ENCODE measurements at regions not wholly inside any gene's neighbourhood (a gene's known extent, or its start where the extent isn't known, plus 50 kb on each side); places are given as distances from the start of the nearest gene placed in this dataset.

GRCh38 chr4:187181054-187181453, 457.4 kb upstream of the FAT1 start:
- no peak for DNase-seq (ENCODE audit: low read depth)

DNA sequence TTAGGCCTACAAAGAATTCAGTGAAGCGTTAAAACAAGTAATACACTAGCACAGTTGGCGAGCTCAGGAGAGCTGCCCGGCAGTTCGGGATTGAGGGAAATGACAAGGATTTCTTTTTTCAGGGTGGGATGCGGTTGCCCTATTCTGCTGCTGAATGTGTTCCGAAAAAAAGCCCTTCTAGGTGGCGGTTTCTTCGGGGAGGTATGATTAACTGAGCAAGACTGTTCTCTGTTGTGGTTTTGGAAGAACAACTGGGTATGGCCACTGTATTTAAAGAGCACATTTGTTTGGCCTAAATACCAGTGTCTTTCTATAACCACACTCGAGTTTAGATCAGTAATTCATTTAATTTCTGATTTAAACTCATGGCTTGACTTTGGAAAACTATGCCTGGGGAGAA, 459.7 kb upstream of the FAT1 start:
- DNase-seq (ENCODE audit: low read depth) = peak; percentile 43

DNA sequence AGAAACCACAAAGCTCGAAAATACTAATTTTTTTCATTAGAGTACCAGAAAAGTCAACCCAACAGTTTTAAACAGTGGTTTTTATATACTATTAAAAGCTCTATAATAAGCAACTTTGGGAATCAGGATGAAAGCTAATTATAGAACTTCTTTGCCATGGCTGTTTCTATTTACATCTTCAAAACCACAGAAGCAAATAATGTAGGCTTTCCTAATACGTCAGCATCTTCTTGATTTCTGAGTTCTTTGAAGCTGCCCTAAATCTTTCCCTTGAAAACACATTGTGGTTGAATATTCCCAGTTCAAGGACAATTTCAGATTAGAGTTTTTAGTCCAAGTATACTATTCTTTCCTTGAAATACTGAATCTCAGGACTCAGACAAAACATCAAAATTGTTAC, 460.2 kb upstream of the FAT1 start:
- DNase-seq (ENCODE audit: low read depth) = no peak

GRCh38 chr4:187184508-187184907, 460.9 kb upstream of the FAT1 start:
- no peak for DNase-seq (ENCODE audit: low read depth)

DNA sequence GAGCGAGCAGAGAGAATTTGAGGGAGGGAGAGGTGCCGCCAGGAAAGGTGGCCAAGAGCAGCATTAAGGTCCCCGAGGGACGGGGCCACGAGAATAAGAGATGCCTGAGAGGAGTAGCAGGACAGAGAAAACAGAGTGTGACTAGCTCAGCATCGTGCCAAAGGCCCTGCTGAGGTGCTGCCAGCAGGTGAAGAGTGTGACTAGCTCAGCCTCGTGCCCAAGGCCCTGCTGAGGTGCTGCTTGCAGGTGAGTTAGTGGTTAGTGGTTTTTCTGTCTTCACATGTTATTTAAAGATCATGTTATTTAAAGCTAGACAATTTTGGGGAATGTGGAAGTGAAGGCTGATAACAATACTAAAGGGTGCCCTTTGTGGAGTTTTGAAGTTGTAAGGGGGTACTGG, 464.5 kb upstream of the FAT1 start:
- DNase-seq (ENCODE audit: low read depth) = no peak

DNA sequence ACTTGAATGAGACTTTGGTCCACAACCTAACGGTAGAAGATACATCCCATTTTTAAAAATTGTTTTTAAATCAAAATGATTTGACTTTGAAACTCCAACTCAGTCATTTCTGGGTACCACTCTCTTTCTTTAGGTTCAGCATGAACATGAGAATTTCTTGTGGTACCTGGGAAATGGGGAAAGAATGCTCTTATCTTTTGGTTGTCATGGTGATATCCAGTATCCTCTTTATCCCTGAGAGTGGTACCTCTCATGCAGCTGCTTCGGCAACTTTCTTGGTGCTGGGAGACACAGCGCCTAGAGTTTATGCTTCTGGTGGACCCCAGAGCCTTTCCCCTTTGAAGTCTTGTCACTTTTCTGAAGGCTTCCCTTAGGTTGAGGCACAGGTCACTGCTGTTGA, 465.1 kb upstream of the FAT1 start:
- DNase-seq (ENCODE audit: low read depth) = no peak

GRCh38 chr4:187190390-187190789, 466.7 kb upstream of the FAT1 start:
- DNase-seq (ENCODE audit: low read depth) = no peak

- DNase-seq (ENCODE audit: low read depth) = no peak
These were observed 468.0 kb upstream of the FAT1 start for GRCh38 chr4:187191676-187192075.

GRCh38 chr4:187192266-187192665, 468.6 kb upstream of the FAT1 start:
- DNase-seq (ENCODE audit: low read depth) = no peak

GRCh38 chr4:187193141-187193540, 469.5 kb upstream of the FAT1 start:
- no peak for DNase-seq (ENCODE audit: low read depth)

DNA sequence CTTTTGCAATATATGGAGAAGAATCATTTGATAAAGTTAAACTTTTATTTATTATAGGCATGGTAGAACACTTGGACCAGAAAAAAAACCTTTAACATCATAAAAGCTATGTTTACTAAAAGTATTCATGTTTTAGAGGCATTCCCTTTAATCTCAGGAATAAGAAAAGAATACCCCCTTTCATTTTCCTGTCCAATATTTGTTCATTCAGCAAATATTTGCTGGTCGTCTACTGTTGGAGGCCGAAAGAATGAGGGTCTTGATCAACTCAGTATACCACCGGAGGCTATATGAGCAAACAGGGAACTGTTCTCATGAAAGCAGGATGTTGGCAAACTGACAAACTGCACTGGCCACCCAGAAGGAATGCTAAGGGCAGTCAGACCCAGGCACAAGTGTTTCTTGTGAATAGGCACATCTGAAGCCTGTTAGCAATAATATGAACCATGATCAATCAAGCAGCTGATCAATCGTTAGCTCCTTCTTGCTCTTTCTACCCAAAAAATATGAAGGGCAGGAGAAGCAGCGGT, 480.8 kb upstream of the FAT1 start:
- no peak for DNase-seq (ENCODE audit: low read depth)

- DNase-seq (ENCODE audit: low read depth) = no peak
These were observed 484.3 kb upstream of the FAT1 start for GRCh38 chr4:187207931-187208330.

DNA sequence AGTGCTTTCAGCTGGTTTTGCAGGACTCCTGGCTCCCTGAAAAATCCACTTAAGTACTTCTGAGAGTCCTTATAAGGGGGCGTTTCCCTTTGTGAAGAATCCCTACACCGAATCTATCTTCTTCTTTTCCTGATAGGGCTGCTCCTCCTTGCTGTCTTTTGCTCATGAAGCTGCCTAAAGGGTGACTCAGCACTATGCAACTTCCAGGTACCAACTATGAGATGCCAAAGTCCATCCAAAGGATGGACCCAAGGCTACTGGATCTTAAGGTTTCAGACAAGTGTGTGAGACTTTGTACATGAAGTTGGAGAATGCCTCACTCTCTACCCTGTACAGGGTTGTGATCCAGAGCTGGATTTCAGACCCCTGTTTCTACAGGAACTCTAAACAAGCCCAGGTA, 485.0 kb upstream of the FAT1 start:
- no peak for DNase-seq (ENCODE audit: low read depth)

DNA sequence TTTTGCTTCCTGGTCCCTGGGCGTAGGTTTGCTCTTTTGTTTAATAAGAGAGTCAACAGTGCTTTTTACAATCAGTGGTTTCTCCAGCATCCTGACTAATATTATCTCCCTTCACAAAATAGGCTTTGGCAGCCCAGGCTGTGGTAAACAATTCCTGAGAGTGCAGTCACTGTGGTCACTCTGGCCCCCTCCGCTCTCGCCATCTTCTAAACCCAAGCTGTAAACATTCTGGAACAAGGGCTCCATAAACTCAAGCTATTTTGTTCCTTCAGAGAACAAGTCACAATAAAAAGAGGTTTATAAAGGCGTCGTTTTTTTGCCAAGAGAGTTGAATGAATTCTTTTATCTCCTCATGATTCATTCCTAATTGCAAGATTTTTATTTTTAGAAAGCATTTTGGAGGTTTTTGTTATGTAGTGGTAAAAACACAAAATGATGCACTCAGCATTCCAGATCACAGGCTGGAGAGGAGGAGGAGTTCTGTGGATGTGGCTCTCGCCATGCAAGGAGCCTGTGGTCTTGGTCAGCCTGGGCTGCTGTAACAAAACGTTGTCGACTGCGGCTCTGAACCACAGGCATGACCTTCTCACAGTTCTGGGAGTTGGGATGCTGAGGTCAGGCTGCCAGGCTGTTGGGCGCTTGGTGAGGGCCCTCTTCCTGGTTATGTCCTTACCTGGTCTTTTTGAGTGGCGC, 486.4 kb upstream of the FAT1 start:
- peak; percentile 94 for DNase-seq (ENCODE audit: low read depth)

GRCh38 chr4:187212446-187213080, 488.9 kb upstream of the FAT1 start:
- no peak for DNase-seq (ENCODE audit: low read depth)

DNA sequence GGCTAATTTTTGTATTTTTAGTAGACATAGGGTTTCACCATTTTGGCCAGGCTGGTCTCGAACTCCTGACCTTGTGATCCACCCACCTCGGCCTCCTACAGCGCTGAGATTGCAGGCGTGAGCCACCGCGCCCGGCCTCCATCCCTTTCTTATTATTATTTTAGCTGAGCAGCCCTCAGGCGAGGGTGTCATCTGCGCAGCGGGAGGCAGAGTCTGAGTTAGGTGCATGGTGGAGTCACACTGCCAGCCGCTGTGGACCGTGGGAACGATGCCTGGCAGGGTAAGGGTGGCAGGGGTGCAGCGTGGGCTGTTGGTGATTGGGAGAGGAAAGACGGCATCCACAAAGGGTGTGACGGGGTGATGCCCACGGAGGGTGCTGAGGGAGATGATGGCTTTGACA, 491.8 kb upstream of the FAT1 start:
- DNase-seq (ENCODE audit: low read depth) = no peak

DNA sequence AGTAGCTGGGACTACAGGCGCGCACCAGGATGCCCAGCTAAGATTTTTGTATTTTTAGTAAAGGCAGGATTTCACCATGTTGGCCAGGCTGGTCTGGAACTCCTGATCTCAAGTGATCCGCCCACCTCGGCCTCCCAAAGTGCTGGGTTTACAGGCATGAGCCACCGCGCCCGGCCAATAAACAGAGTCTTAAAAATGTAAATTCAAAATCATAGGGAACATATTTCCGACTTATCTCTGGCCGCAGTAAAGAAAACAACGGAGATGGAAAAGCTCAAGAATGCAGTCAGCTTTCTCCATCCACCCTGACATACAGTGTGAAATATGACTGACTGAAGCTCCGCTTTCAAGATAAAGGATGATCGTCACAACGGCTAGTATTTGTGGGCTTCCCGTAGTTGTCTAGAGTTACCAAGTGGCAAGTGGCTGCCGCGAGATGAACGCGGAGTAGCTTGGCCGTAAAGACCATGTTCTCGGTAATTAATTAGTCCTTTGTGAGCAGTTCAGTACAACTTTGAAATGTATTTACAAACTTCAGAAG, 495.1 kb upstream of the FAT1 start:
- DNase-seq (ENCODE audit: low read depth) = no peak

- no peak for DNase-seq (ENCODE audit: low read depth)
These were observed 500.9 kb upstream of the FAT1 start for GRCh38 chr4:187224560-187224959.

DNA sequence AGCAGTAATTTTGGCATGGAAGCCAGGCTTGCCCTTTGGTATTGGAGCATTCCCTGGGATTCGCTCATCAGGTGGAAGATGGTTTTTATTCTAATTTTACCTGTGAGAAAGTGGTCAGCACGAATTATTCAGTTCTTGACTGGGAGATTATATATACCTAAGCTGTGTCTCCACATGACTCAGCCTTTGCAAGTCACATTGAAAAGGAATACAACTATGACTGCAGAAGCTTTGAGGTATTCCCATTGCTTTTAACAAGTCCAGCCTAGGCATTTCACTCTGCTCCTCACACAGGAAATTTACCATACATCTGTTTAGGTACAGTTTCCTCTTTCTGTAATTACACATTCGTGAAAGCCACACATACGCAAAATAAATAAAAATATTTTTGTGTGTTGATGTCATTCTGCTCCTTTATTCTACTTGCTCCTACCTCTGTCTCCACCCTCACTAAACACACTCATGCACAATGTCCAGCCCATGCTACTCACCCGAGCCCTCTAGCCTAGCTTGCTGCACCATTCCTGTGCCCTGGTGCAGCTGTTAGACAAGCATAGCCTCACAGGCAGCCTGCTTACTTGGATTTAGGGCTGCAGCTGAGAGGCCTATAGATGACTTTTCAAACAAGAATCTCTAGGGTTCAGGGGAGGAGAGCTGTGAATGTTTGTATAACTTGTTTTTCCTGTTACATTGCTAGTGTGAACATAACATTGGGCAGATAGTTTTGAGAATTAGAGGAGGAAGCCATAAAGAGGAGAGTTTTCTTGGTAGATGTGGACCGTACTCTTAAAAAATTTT, 504.4 kb upstream of the FAT1 start:
- peak; percentile 54 for DNase-seq (ENCODE audit: low read depth)

DNA sequence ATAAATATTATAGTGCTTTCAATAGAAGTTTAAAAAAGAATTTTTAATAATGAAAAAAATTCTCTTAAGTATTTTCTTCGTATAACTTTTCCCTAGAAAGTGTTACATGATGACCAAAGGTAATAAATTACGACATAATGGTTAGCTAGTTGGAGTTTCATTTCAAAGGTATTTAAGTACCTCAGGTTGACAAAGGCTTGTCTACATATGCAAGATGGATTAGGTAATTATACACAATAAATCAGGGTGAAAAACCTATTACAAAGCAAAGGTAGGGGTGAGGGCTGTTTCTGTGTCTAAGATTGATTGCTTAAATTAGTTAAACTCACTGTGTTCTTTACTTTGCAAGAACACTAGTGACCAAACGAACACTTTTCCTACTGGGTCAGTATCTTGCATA, 508.5 kb upstream of the FAT1 start:
- no peak for DNase-seq (ENCODE audit: low read depth)

GRCh38 chr4:187232796-187233195, 509.1 kb upstream of the FAT1 start:
- DNase-seq (ENCODE audit: low read depth) = no peak

- no peak for DNase-seq (ENCODE audit: low read depth)
These were observed 512.0 kb upstream of the FAT1 start for GRCh38 chr4:187235456-187236170.
